ENCODE measurements at regions not wholly inside any gene's neighbourhood (a gene's known extent, or its start where the extent isn't known, plus 50 kb on each side); places are given as distances from the start of the nearest gene placed in this dataset.

- ChIA-PET POLR2A (interaction anchor here (0.7 kb wide), 1 partner anchor 216 kb away, joined by 3 read pairs; no protein-coding TSS in a partner anchor), CTCF (interaction anchor here (0.6 to 1.0 kb wide), 3 partner anchors 121 to 379 kb away, joined by 3 to 5 read pairs (median 4); no protein-coding TSS in a partner anchor)
- Mint-ChIP-seq H3K4me1 (ENCODE audit: insufficient read depth, unreplicated experiment) (no peaks in the 10 kb centered on the region), H3K9me3 (ENCODE audit: unreplicated experiment) (no peaks in the 10 kb centered on the region), H3K36me3 (ENCODE audit: insufficient read depth, unreplicated experiment) (peaks cover 5% of the 10 kb centered on the region), H3K4me3 (ENCODE audit: unreplicated experiment) (no peak overlapping the region), H3K27ac (ENCODE audit: low read depth, unreplicated experiment) (no peak overlapping the region), H3K27me3 (ENCODE audit: insufficient read depth, unreplicated experiment) (no peaks in the 10 kb centered on the region)
- intact Hi-C loops (cut with micrococcal nuclease), result no loop called here
- no TSS peak for BruUV-seq (replicated peaks)
- TF ChIP-seq, protein P1, sequence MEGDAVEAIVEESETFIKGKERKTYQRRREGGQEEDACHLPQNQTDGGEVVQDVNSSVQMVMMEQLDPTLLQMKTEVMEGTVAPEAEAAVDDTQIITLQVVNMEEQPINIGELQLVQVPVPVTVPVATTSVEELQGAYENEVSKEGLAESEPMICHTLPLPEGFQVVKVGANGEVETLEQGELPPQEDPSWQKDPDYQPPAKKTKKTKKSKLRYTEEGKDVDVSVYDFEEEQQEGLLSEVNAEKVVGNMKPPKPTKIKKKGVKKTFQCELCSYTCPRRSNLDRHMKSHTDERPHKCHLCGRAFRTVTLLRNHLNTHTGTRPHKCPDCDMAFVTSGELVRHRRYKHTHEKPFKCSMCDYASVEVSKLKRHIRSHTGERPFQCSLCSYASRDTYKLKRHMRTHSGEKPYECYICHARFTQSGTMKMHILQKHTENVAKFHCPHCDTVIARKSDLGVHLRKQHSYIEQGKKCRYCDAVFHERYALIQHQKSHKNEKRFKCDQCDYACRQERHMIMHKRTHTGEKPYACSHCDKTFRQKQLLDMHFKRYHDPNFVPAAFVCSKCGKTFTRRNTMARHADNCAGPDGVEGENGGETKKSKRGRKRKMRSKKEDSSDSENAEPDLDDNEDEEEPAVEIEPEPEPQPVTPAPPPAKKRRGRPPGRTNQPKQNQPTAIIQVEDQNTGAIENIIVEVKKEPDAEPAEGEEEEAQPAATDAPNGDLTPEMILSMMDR (IDR thresholded peaks at IDR 0.05; ENCODE audit: unreplicated experiment), result no peak
- DNase-seq (ENCODE audit: unreplicated experiment), result no peak
These were observed 181.2 kb upstream of the IER5L start for GRCh38 chr9:129359162-129359811.

- Mint-ChIP-seq H3K36me3 (ENCODE audit: insufficient read depth, unreplicated experiment) (peaks cover 5% of the 10 kb centered on the region), H3K27me3 (ENCODE audit: insufficient read depth, unreplicated experiment) (no peaks in the 10 kb centered on the region), H3K4me1 (ENCODE audit: insufficient read depth, unreplicated experiment) (no peaks in the 10 kb centered on the region), H3K9me3 (ENCODE audit: unreplicated experiment) (no peaks in the 10 kb centered on the region), H3K4me3 (ENCODE audit: unreplicated experiment) (no peak overlapping the region), H3K27ac (ENCODE audit: low read depth, unreplicated experiment) (no peak overlapping the region)
- TF ChIP-seq, protein P1 (IDR thresholded peaks at IDR 0.05; ENCODE audit: unreplicated experiment), result no peak
- POLR2A ChIA-PET, result interaction anchor here (0.7 to 1.0 kb wide), 2 partner anchors 11 to 215 kb away, joined by 3 read pairs; no protein-coding TSS in a partner anchor
- no TSS peak for BruUV-seq (replicated peaks)
- DNase-seq (ENCODE audit: unreplicated experiment), result no peak
- intact Hi-C loops (cut with micrococcal nuclease), result no loop called here
- CTCF ChIA-PET, result no interaction called here
These were observed 180.6 kb upstream of the IER5L start for GRCh38 chr9:129358621-129359154.

DNA sequence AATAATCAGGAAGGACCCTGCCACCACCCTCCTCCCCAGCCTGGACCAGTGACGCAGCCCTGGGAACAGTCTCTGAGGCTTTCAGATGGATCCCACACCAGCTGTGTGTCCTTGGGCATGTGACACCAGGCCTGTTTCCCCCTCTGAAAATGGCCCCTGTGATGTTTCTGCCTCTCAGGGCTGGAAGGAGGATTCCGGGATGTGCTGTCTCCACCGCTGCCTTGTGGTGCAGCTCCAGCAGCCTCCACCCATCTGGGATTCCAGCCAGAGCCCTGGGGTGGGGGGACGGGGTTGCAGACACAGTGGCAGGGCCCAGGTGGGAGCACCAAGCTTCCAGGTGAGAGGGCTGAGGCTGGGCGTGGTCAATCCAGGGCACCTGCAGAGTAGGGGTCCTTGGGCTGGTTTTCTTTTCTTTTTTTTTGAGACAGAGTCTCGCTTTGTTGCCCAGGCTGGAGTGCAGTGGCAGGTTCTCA, 179.7 kb upstream of the IER5L start:
- intact Hi-C loops (cut with micrococcal nuclease), result no loop called here
- no peak overlapping the region for H3K4me3 Mint-ChIP-seq (ENCODE audit: unreplicated experiment)
- no peak overlapping the region for H3K27ac Mint-ChIP-seq (ENCODE audit: low read depth, unreplicated experiment)
- H3K9me3 Mint-ChIP-seq (ENCODE audit: unreplicated experiment), result no peaks in the 10 kb centered on the region
- H3K36me3 Mint-ChIP-seq (ENCODE audit: insufficient read depth, unreplicated experiment), result peaks cover 5% of the 10 kb centered on the region
- no peaks in the 10 kb centered on the region for H3K4me1 Mint-ChIP-seq (ENCODE audit: insufficient read depth, unreplicated experiment)
- CTCF ChIA-PET, result interaction anchor here (0.6 kb wide), 1 partner anchor 230 kb away, joined by 3 read pairs; no protein-coding TSS in a partner anchor
- POLR2A ChIA-PET, result interaction anchor here (1.0 kb wide), 1 partner anchor 12 kb away, joined by 3 read pairs; no protein-coding TSS in a partner anchor
- TF ChIP-seq, protein P1 (IDR thresholded peaks at IDR 0.05; ENCODE audit: unreplicated experiment), result no peak
- no peak for DNase-seq (ENCODE audit: unreplicated experiment)
- BruUV-seq (replicated peaks), result no TSS peak
- no peaks in the 10 kb centered on the region for H3K27me3 Mint-ChIP-seq (ENCODE audit: insufficient read depth, unreplicated experiment)

- ChIA-PET POLR2A (interaction anchor here (0.6 to 1.0 kb wide), 2 partner anchors 10 to 136 kb away, joined by 4 to 5 read pairs; no protein-coding TSS in a partner anchor), CTCF (interaction anchor here (0.6 kb wide), 1 partner anchor 229 kb away, joined by 3 read pairs; no protein-coding TSS in a partner anchor)
- intact Hi-C loops (cut with micrococcal nuclease), result no loop called here
- TF ChIP-seq, protein P1 (IDR thresholded peaks at IDR 0.05; ENCODE audit: unreplicated experiment), result no peak
- no peak overlapping the region for H3K4me3 Mint-ChIP-seq (ENCODE audit: unreplicated experiment)
- no peak for DNase-seq (ENCODE audit: unreplicated experiment)
- BruUV-seq (replicated peaks), result no TSS peak
- H3K36me3 Mint-ChIP-seq (ENCODE audit: insufficient read depth, unreplicated experiment), result peaks cover 5% of the 10 kb centered on the region
- H3K4me1 Mint-ChIP-seq (ENCODE audit: insufficient read depth, unreplicated experiment), result no peaks in the 10 kb centered on the region
- no peak overlapping the region for H3K27ac Mint-ChIP-seq (ENCODE audit: low read depth, unreplicated experiment)
- H3K9me3 Mint-ChIP-seq (ENCODE audit: unreplicated experiment), result no peaks in the 10 kb centered on the region
- no peaks in the 10 kb centered on the region for H3K27me3 Mint-ChIP-seq (ENCODE audit: insufficient read depth, unreplicated experiment)
These were observed 179.1 kb upstream of the IER5L start for GRCh38 chr9:129356871-129357772.

Data from MCF 10A (cell line).